ENCODE measurements at regions not wholly inside any gene's neighbourhood (a gene's known extent, or its start where the extent isn't known, plus 50 kb on each side); places are given as distances from the start of the nearest gene placed in this dataset.

DNA sequence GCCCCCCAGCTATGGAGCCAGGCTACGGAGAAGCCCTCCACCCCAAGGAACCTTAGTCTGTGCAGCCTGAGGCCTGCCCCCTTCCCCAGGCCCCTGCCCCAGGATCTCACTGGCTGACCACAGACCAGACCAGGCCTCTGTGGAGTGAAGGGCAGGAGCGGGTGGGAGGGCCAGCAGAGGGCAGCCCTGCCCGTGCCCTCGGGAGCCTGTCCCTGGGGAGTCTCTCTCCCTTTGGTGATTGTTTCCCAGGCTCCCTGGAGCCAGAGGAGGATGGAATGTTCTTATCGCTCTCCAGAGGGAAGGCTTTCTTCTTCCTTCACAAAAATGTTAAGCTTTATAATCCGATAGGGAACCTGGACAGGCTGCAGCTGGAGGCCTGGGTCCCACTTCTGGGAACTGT is 455.3 kb downstream of the SOX6 start:
- peak overlapping the region; percentile 83 for H2AFZ ChIP-seq (ENCODE audit: low read length)
- no peak overlapping the region for H3K9ac ChIP-seq (ENCODE audit: low read depth, low read length, poor library complexity, severe bottlenecking)
- TF ChIP-seq EZH2phosphoT487 (IDR thresholded peaks at IDR 0.05; ENCODE audit: borderline replicate concordance) = no peak
- TF ChIP-seq, protein P1, sequence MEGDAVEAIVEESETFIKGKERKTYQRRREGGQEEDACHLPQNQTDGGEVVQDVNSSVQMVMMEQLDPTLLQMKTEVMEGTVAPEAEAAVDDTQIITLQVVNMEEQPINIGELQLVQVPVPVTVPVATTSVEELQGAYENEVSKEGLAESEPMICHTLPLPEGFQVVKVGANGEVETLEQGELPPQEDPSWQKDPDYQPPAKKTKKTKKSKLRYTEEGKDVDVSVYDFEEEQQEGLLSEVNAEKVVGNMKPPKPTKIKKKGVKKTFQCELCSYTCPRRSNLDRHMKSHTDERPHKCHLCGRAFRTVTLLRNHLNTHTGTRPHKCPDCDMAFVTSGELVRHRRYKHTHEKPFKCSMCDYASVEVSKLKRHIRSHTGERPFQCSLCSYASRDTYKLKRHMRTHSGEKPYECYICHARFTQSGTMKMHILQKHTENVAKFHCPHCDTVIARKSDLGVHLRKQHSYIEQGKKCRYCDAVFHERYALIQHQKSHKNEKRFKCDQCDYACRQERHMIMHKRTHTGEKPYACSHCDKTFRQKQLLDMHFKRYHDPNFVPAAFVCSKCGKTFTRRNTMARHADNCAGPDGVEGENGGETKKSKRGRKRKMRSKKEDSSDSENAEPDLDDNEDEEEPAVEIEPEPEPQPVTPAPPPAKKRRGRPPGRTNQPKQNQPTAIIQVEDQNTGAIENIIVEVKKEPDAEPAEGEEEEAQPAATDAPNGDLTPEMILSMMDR (conservative IDR thresholded peaks at IDR 0.05; ENCODE audit: low read length) = no peak
- no peaks in the 10 kb centered on the region for H4K20me1 ChIP-seq (ENCODE audit: insufficient read depth, low read length, poor library complexity, severe bottlenecking)
- H3K9me2 ChIP-seq (replicated peaks; ENCODE audit: low read depth, low read length) = no peaks in the 10 kb centered on the region
- H3K36me3 ChIP-seq (ENCODE audit: insufficient read depth, low read length) = no peaks in the 10 kb centered on the region
- no peak overlapping the region for H3K4me2 ChIP-seq (ENCODE audit: low read depth, low read length, poor library complexity, severe bottlenecking)
- H3K4me1 ChIP-seq (ENCODE audit: insufficient read depth, low read length, poor library complexity, severe bottlenecking) = peaks cover 7% of the 10 kb centered on the region
- no peaks in the 10 kb centered on the region for H3F3A ChIP-seq (ENCODE audit: low read depth)
- H3K79me2 ChIP-seq (ENCODE audit: insufficient read depth, low read length) = no peaks in the 10 kb centered on the region
- no peaks in the 10 kb centered on the region for H3K9me3 ChIP-seq (ENCODE audit: insufficient read depth, low read depth, low read length)
- H3K27me3 ChIP-seq (ENCODE audit: insufficient read depth, low read length, poor library complexity, severe bottlenecking) = no peaks in the 10 kb centered on the region
- H3K4me3 ChIP-seq (ENCODE audit: low read length, poor library complexity, severe bottlenecking) = no peak overlapping the region

GRCh38 chr11:15901790-15902189 is 454.6 kb downstream of the SOX6 start:
- H4K20me1 ChIP-seq (ENCODE audit: insufficient read depth, low read length, poor library complexity, severe bottlenecking) = no peaks in the 10 kb centered on the region
- H3K9me2 ChIP-seq (replicated peaks; ENCODE audit: low read depth, low read length) = no peaks in the 10 kb centered on the region
- peak overlapping the region; percentile 83 for H2AFZ ChIP-seq (ENCODE audit: low read length)
- no peak overlapping the region for H3K4me3 ChIP-seq (ENCODE audit: low read length, poor library complexity, severe bottlenecking)
- H3K9ac ChIP-seq (ENCODE audit: low read depth, low read length, poor library complexity, severe bottlenecking) = no peak overlapping the region
- H3K4me1 ChIP-seq (ENCODE audit: insufficient read depth, low read length, poor library complexity, severe bottlenecking) = peaks cover 7% of the 10 kb centered on the region
- no peaks in the 10 kb centered on the region for H3K27me3 ChIP-seq (ENCODE audit: insufficient read depth, low read length, poor library complexity, severe bottlenecking)
- no peaks in the 10 kb centered on the region for H3F3A ChIP-seq (ENCODE audit: low read depth)
- TF ChIP-seq, protein P1 (conservative IDR thresholded peaks at IDR 0.05; ENCODE audit: low read length) = no peak
- no peak for TF ChIP-seq EZH2phosphoT487 (IDR thresholded peaks at IDR 0.05; ENCODE audit: borderline replicate concordance)
- no peaks in the 10 kb centered on the region for H3K79me2 ChIP-seq (ENCODE audit: insufficient read depth, low read length)
- no peaks in the 10 kb centered on the region for H3K9me3 ChIP-seq (ENCODE audit: insufficient read depth, low read depth, low read length)
- peak overlapping the region; percentile 11 for H3K4me2 ChIP-seq (ENCODE audit: low read depth, low read length, poor library complexity, severe bottlenecking)
- H3K36me3 ChIP-seq (ENCODE audit: insufficient read depth, low read length) = no peaks in the 10 kb centered on the region

DNA sequence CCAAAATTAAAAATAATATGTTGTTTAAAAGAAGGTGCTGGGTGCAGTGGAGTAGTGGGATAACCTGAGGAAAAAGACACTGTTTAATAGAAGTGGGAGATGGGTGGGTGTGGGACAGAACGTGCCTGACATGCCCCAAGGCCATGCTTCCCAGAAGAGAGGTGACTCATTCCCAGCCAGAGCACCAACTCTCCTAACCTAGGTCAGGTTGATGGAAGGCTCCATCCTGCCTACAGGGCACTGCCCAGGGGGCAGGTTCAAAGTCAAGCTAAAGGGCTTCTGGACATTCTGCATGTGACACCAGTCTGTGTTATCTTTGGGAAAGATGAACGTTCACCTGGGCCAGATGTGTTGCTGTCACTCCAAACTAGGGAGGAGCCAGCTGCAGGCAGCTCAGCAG is 453.1 kb downstream of the SOX6 start:
- Histone ChIP-seq H3K79me2 (ENCODE audit: insufficient read depth, low read length) (no peaks in the 10 kb centered on the region), H3K9me3 (ENCODE audit: insufficient read depth, low read depth, low read length) (no peaks in the 10 kb centered on the region), H3K27me3 (ENCODE audit: insufficient read depth, low read length, poor library complexity, severe bottlenecking) (no peaks in the 10 kb centered on the region), H3K4me3 (ENCODE audit: low read length, poor library complexity, severe bottlenecking) (no peak overlapping the region), H3K9ac (ENCODE audit: low read depth, low read length, poor library complexity, severe bottlenecking) (no peak overlapping the region), H3K4me2 (ENCODE audit: low read depth, low read length, poor library complexity, severe bottlenecking) (no peak overlapping the region), H3K36me3 (ENCODE audit: insufficient read depth, low read length) (no peaks in the 10 kb centered on the region), H3K9me2 (replicated peaks; ENCODE audit: low read depth, low read length) (no peaks in the 10 kb centered on the region), H3F3A (ENCODE audit: low read depth) (no peaks in the 10 kb centered on the region), H4K20me1 (ENCODE audit: insufficient read depth, low read length, poor library complexity, severe bottlenecking) (no peaks in the 10 kb centered on the region), H2AFZ (ENCODE audit: low read length) (no peak overlapping the region), H3K4me1 (ENCODE audit: insufficient read depth, low read length, poor library complexity, severe bottlenecking) (peaks cover 7% of the 10 kb centered on the region)
- TF ChIP-seq EZH2phosphoT487 (IDR thresholded peaks at IDR 0.05; ENCODE audit: borderline replicate concordance) = no peak
- TF ChIP-seq, protein P1 (conservative IDR thresholded peaks at IDR 0.05; ENCODE audit: low read length) = no peak
